ENCODE measurements at regions not wholly inside any gene's neighbourhood (a gene's known extent, or its start where the extent isn't known, plus 50 kb on each side); places are given as distances from the start of the nearest gene placed in this dataset.
"Not testable (repeated sequence)": the region's sequence is repeated elsewhere in the genome, so short reads cannot be mapped to it uniquely, and the experiment has no call there.

DNA sequence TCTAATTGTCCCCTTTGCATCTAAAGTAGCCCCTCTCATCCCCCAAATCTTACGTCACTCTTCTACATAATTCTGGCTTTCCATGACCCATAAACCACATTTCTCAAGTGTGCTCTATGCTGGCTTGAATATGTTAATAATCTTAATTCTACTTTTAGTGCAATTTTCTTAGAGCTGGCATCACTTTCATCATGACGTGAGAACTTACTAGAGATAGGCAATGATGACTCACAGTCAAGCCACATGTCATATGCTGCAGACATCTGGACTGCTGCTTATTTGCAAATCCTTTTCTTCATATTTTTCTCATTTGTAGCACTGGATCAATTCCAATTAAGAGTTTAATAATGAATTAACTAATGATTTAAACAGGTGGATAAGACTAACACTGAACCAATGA lies 260.7 kb upstream of the PRKCQ start:
- DNase-seq: no peak
- Histone ChIP-seq H3K4me3 (no peak overlapping the region), H3K4me1 (peaks cover 0 to 6% (median 0%) of the 10 kb centered on the region in 6 donors), H3K27me3 (replicated peaks in 1 of 7) (no peaks in the 10 kb centered on the region), H3K36me3 (no peaks in the 10 kb centered on the region), H3K9me3 (no peaks in the 10 kb centered on the region), H3K27ac (no peak overlapping the region)
- WGBS, 5 donors: 22 to 30% (median 25%) methylated on average over 2 of the region's 2 CpGs
- TF ChIP-seq POLR2A (IDR thresholded peaks at IDR 0.05) (no peak), CTCF (IDR thresholded peaks at IDR 0.05 in 8 of 11, conservative IDR thresholded peaks at IDR 0.05 in 3 of 11) (no peak), POLR2AphosphoS5 (IDR thresholded peaks at IDR 0.05) (no peak)
- intact Hi-C loops (cut with DNase I; ENCODE audit: low total_unique reads): no loop called here

DNA sequence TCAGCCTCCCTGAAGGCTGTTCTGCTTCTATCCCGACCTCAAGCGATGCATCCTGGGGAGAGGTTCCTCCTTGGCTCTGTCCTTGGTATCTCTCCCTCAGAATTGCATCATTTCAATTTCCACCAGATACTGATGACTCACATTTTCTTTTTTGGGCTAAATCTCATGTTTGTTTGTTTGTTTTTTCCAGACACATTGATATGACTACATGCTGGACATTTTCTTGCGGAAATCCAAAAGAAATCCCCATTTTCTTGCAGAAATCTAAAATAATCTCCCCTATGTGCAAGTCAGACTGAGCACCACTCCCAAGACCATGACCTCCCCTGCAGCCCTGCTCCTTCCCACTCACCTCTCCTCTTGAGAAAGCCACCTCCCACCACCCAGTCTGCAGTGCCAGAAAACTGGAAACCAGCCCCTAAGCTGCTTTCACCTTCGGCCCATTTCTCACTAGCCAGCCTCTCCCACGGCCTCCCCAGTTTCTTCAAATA lies 260.2 kb upstream of the PRKCQ start:
- Histone ChIP-seq H3K4me1 (peaks cover 0 to 6% (median 0%) of the 10 kb centered on the region in 6 donors), H3K27me3 (replicated peaks in 1 of 7) (no peaks in the 10 kb centered on the region), H3K27ac (no peak overlapping the region), H3K4me3 (no peak overlapping the region), H3K9me3 (no peaks in the 10 kb centered on the region), H3K36me3 (no peaks in the 10 kb centered on the region)
- TF ChIP-seq CTCF (IDR thresholded peaks at IDR 0.05 in 8 of 11, conservative IDR thresholded peaks at IDR 0.05 in 3 of 11) (no peak), POLR2AphosphoS5 (IDR thresholded peaks at IDR 0.05) (no peak), POLR2A (IDR thresholded peaks at IDR 0.05) (no peak)
- no peak for DNase-seq
- WGBS, 5 donors: 77 to 92% (median 86%) methylated on average over 5 of the region's 5 CpGs
- intact Hi-C loops (cut with DNase I; ENCODE audit: low total_unique reads): no loop called here

DNA sequence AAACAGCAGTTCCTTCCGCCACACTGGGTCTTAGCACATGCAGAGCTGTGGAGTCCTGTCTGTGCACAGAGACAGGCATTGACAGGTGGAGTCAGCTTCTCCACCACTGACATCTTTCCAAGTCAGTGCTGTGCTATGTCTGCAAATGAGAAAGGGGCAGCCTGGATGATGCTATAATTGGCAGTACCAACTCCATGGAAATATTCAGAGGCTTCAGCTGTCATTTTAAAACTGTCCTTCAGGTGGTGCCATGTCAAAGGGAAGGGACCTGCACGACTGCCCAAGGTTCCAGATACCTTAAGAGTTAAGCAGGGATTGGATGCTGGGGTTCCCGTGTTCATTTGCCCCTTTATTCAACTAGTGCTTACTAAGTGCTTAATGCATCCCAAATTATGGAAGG lies 258.0 kb upstream of the PRKCQ start:
- Histone ChIP-seq H3K4me3 (no peak overlapping the region), H3K9me3 (no peaks in the 10 kb centered on the region), H3K27me3 (replicated peaks in 1 of 7) (no peaks in the 10 kb centered on the region), H3K27ac (no peak overlapping the region), H3K36me3 (no peaks in the 10 kb centered on the region), H3K4me1 (no peaks in the 10 kb centered on the region)
- TF ChIP-seq POLR2AphosphoS5 (IDR thresholded peaks at IDR 0.05) (no peak), CTCF (IDR thresholded peaks at IDR 0.05 in 8 of 11, conservative IDR thresholded peaks at IDR 0.05 in 3 of 11) (peak in 4 of 11 experiments; percentile 13 to 24 (median 20))
- WGBS, 5 donors: 68 to 80% (median 72%) methylated on average over 3 of the region's 3 CpGs
- intact Hi-C loops (cut with DNase I; ENCODE audit: low total_unique reads): loop anchor here (10.0 kb wide), 1 partner anchor 577 kb away; the partner anchor contains the start of gene SFMBT2
- no peak for DNase-seq

DNA sequence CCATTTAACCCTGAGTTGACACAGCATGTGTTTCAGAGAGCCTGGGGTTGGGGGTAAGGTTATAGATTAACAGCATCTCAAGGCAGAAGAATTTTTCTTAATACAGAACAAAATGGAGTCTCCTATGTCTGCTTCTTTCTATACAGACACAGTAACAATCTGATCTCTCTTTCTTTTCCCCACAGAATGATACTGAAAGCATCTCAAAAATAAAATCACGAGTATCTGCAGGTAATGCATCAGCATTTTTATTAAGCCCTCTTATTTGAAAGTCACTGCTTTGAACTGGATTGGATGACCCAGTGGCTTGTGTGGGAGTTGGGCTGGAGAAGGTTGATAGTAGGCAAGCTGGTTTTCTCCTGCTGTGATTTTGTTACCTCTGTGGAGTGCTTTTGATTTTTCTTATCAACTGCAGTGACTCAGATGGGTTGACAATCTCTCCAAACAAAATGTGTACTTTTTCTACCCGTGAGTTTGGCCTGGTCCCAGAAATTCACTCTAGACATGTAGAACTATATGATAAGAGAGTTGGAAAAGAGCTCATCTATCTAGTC lies 253.5 kb upstream of the PRKCQ start:
- WGBS, 5 donors: 59 to 78% (median 69%) methylated on average over 2 of the region's 2 CpGs
- DNase-seq: no peak
- no peak overlapping the region for H3K4me3 ChIP-seq
- H3K36me3 ChIP-seq: no peaks in the 10 kb centered on the region
- H3K4me1 ChIP-seq: no peaks in the 10 kb centered on the region
- H3K27ac ChIP-seq: no peak overlapping the region
- intact Hi-C loops (cut with DNase I; ENCODE audit: low total_unique reads): loop anchor here (10.0 kb wide), 1 partner anchor 581 kb away; the partner anchor contains the start of gene SFMBT2
- no peaks in the 10 kb centered on the region for H3K27me3 ChIP-seq (replicated peaks in 1 of 7)
- no peaks in the 10 kb centered on the region for H3K9me3 ChIP-seq
- TF ChIP-seq CTCF (IDR thresholded peaks at IDR 0.05 in 8 of 11, conservative IDR thresholded peaks at IDR 0.05 in 3 of 11): no peak
- TF ChIP-seq POLR2A (IDR thresholded peaks at IDR 0.05): no peak
- TF ChIP-seq POLR2AphosphoS5 (IDR thresholded peaks at IDR 0.05): no peak

- not testable (repeated sequence) for H3K4me3 ChIP-seq; DNase-seq; H3K27me3 ChIP-seq (replicated peaks in 1 of 7); H3K4me1 ChIP-seq; H3K36me3 ChIP-seq; H3K27ac ChIP-seq; H3K9me3 ChIP-seq
- 58 to 77% (median 67%) methylated on average over 4 of the region's 4 CpGs for WGBS, 5 donors
- intact Hi-C loops (cut with DNase I; ENCODE audit: low total_unique reads): loop anchor here (10.0 kb wide), 1 partner anchor 584 kb away; the partner anchor contains the start of gene SFMBT2
Measured at GRCh38 chr10:6830981-6831380, 250.9 kb upstream of the PRKCQ start.

GRCh38 chr10:6824793-6825192 lies 244.7 kb upstream of the PRKCQ start:
- H3K9me3 ChIP-seq; intact Hi-C loops (cut with DNase I; ENCODE audit: low total_unique reads); H3K4me1 ChIP-seq; H3K36me3 ChIP-seq; H3K27me3 ChIP-seq (replicated peaks in 1 of 7); H3K27ac ChIP-seq; DNase-seq; H3K4me3 ChIP-seq: not testable (repeated sequence)
- 67 to 79% (median 74%) methylated on average over 3 to 4 of the region's 5 CpGs for WGBS, 5 donors
